WTC11 (cell line): ENCODE measurements at regions not wholly inside any gene's neighbourhood (a gene's known extent, or its start where the extent isn't known, plus 50 kb on each side); places are given as distances from the start of the nearest gene placed in this dataset.

Experiments
- ATAC-seq: fragments of 200-7000 bp; cut with Tn5 transposase; 2 replicates; pipeline ENCODE4 v1.10.0; 2021; ENCODE audit warnings: mild to moderate bottlenecking, moderate library complexity
- CTCF ChIA-PET: fragments of 300-600 bp; sonication (Branson Sonifier 250); formaldehyde crosslinking; loops from one replicate; lab custom pipeline; 2021; ENCODE audit warnings: antibody characterized with exemption; lab: Charles Lee
- POLR2A ChIA-PET: fragments of 350-600 bp; sonication (Branson Sonifier 250); formaldehyde crosslinking; loops from one replicate; lab custom pipeline; 2021; ENCODE audit warnings: antibody characterized with exemption; lab: Charles Lee
- DNase-seq: peaks from one replicate; pipeline ENCODE4 v3.0.0; 2021; ENCODE audit warnings: low spot score
- H3K27ac Mint-ChIP-seq: 2 replicates; pipeline ENCODE4 v1.8.0; 2021; ENCODE audit warnings: mixed read lengths
- H3K27me3 Mint-ChIP-seq: 2 replicates; pipeline ENCODE4 v1.8.0; 2021; ENCODE audit warnings: low read depth, mild to moderate bottlenecking, moderate library complexity, mixed read lengths
- H3K36me3 Mint-ChIP-seq: 2 replicates; pipeline ENCODE4 v1.8.0; 2021; ENCODE audit warnings: mixed read lengths
- H3K4me1 Mint-ChIP-seq: 2 replicates; pipeline ENCODE4 v1.8.0; 2022; ENCODE audit warnings: mixed read lengths
- H3K4me3 Mint-ChIP-seq: 2 replicates; pipeline ENCODE4 v1.8.0; 2021; ENCODE audit warnings: mild to moderate bottlenecking, moderate library complexity, mixed read lengths
- H3K9me3 Mint-ChIP-seq: 2 replicates; pipeline ENCODE4 v1.8.0; 2021; ENCODE audit warnings: mixed read lengths
- GTF2I ChIP-seq: fragments of 250-450 bp; sonication (Bioruptor Pico); conservative IDR thresholded peaks from 2 replicates; pipeline ENCODE4 v1.4.0; 2021; ENCODE audit warnings: mild to moderate bottlenecking
- IRF2 ChIP-seq: sonication (generic); formaldehyde crosslinking; IDR thresholded peaks from 2 replicates; pipeline ENCODE4 v1.8.0; 2022; ENCODE audit warnings: low read depth, missing genetic modification reagents, borderline replicate concordance
- NFATC4 ChIP-seq: fragments of 250-450 bp; sonication (Bioruptor Pico); IDR thresholded peaks from 2 replicates; pipeline ENCODE4 v1.9.0; 2021; ENCODE audit warnings: mild to moderate bottlenecking
- NFE2L1 ChIP-seq: sonication (generic); formaldehyde crosslinking; IDR thresholded peaks from 2 replicates; pipeline ENCODE4 v1.8.1; 2023; ENCODE audit warnings: missing genetic modification reagents
- NR2C2 ChIP-seq: sonication (generic); formaldehyde crosslinking; IDR thresholded peaks from 2 replicates; pipeline ENCODE4 v1.8.0; 2022; ENCODE audit warnings: mild to moderate bottlenecking, missing genetic modification reagents
- SMAD3 ChIP-seq: sonication (generic); formaldehyde crosslinking; IDR thresholded peaks from 2 replicates; pipeline ENCODE4 v1.8.0; 2022; ENCODE audit warnings: missing genetic modification reagents, mild to moderate bottlenecking, borderline replicate concordance
- SOX15 ChIP-seq: fragments of 250-450 bp; sonication (Bioruptor Pico); IDR thresholded peaks from 2 replicates; pipeline ENCODE4 v1.9.0; 2021; ENCODE audit warnings: mild to moderate bottlenecking
- TCF7 ChIP-seq: sonication (generic); formaldehyde crosslinking; IDR thresholded peaks from 2 replicates; pipeline ENCODE4 v1.8.0; 2022; ENCODE audit warnings: mild to moderate bottlenecking, low read depth, missing genetic modification reagents, moderate library complexity
- ZBTB21 ChIP-seq: sonication (generic); formaldehyde crosslinking; IDR thresholded peaks from 2 replicates; pipeline ENCODE4 v1.8.1; 2023; ENCODE audit warnings: mild to moderate bottlenecking, missing genetic modification reagents, borderline replicate concordance
- ZNF317 ChIP-seq: sonication (generic); formaldehyde crosslinking; IDR thresholded peaks from 2 replicates; pipeline ENCODE4 v1.8.1; 2023; ENCODE audit warnings: low read depth, mild to moderate bottlenecking, moderate library complexity, missing genetic modification reagents, borderline replicate concordance
- ZNF423 ChIP-seq: fragments of 250-450 bp; sonication (Bioruptor Pico); IDR thresholded peaks from 2 replicates; pipeline ENCODE4 v2.1.2; 2022; ENCODE audit warnings: mild to moderate bottlenecking, moderate library complexity
- TF ChIP-seq, protein P1 (sequence below): sonication (generic); formaldehyde crosslinking; conservative IDR thresholded peaks from 2 replicates; pipeline ENCODE4 v1.8.1; 2023; ENCODE audit warnings: mild to moderate bottlenecking, low read depth, missing genetic modification reagents, moderate library complexity
- TF ChIP-seq, protein P2 (sequence below): sonication (generic); formaldehyde crosslinking; IDR thresholded peaks from 2 replicates; pipeline ENCODE4 v1.8.1; 2023; ENCODE audit warnings: mild to moderate bottlenecking, missing genetic modification reagents, borderline replicate concordance
- TF ChIP-seq, protein P3 (sequence below): sonication (generic); formaldehyde crosslinking; IDR thresholded peaks from 2 replicates; pipeline ENCODE4 v1.8.0; 2022; ENCODE audit warnings: mild to moderate bottlenecking, missing genetic modification reagents
- TF ChIP-seq, protein P4 (sequence below): fragments of 250-450 bp; sonication (Bioruptor Pico); conservative IDR thresholded peaks from 2 replicates; pipeline ENCODE4 v1.9.0; 2021; ENCODE audit warnings: mild to moderate bottlenecking
- TF ChIP-seq, protein P5 (sequence below): sonication (generic); formaldehyde crosslinking; IDR thresholded peaks from 2 replicates; pipeline ENCODE4 v1.8.1; 2022; ENCODE audit warnings: missing genetic modification reagents, borderline replicate concordance
- TF ChIP-seq, protein P6 (sequence below): sonication (generic); formaldehyde crosslinking; IDR thresholded peaks from 2 replicates; pipeline ENCODE4 v1.8.1; 2023; ENCODE audit warnings: mild to moderate bottlenecking, moderate library complexity, missing genetic modification reagents
- TF ChIP-seq, protein P7 (sequence below): fragments of 200-600 bp; IDR thresholded peaks from 2 replicates; pipeline ENCODE4 v1.8.0; 2022; ENCODE audit warnings: antibody characterized with exemption

DNA sequence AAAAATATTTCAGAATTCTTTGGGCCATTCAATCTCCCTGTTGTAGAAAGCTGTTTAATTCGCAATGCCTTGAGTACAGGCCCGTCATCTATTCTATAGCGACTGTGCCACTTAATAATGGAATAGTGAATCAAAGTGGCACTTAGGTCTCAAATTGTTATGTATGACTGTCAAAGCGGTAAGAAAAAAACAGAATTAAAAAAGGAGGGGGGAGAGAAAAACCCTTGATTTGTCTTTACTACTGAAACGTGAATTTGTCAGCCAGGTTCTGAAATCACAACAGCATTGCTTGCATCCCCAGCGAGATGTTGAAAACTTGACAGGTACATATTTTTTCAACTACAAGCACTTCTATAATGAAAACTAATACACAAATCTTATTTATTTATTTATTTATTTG lies 320.9 kb downstream of the TFEC start:
- Mint-ChIP-seq H3K27me3 (no peaks in the 10 kb centered on the region), H3K4me3 (no peak overlapping the region), H3K27ac (no peak overlapping the region), H3K4me1 (no peaks in the 10 kb centered on the region), H3K9me3 (no peaks in the 10 kb centered on the region), H3K36me3 (no peaks in the 10 kb centered on the region)
- no peak for DNase-seq
- ATAC-seq: no peak
- CTCF ChIA-PET: interaction anchor here (1.2 kb wide), 1 partner anchor 142 kb away, joined by 4 read pairs; no protein-coding TSS in a partner anchor
- POLR2A ChIA-PET: no interaction called here
- TF ChIP-seq, protein P1, sequence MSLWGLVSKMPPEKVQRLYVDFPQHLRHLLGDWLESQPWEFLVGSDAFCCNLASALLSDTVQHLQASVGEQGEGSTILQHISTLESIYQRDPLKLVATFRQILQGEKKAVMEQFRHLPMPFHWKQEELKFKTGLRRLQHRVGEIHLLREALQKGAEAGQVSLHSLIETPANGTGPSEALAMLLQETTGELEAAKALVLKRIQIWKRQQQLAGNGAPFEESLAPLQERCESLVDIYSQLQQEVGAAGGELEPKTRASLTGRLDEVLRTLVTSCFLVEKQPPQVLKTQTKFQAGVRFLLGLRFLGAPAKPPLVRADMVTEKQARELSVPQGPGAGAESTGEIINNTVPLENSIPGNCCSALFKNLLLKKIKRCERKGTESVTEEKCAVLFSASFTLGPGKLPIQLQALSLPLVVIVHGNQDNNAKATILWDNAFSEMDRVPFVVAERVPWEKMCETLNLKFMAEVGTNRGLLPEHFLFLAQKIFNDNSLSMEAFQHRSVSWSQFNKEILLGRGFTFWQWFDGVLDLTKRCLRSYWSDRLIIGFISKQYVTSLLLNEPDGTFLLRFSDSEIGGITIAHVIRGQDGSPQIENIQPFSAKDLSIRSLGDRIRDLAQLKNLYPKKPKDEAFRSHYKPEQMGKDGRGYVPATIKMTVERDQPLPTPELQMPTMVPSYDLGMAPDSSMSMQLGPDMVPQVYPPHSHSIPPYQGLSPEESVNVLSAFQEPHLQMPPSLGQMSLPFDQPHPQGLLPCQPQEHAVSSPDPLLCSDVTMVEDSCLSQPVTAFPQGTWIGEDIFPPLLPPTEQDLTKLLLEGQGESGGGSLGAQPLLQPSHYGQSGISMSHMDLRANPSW (CRISPR knock-in tag): no peak
- no peak for TF ChIP-seq SOX15 (CRISPR knock-in tag)
- TF ChIP-seq, protein P2, sequence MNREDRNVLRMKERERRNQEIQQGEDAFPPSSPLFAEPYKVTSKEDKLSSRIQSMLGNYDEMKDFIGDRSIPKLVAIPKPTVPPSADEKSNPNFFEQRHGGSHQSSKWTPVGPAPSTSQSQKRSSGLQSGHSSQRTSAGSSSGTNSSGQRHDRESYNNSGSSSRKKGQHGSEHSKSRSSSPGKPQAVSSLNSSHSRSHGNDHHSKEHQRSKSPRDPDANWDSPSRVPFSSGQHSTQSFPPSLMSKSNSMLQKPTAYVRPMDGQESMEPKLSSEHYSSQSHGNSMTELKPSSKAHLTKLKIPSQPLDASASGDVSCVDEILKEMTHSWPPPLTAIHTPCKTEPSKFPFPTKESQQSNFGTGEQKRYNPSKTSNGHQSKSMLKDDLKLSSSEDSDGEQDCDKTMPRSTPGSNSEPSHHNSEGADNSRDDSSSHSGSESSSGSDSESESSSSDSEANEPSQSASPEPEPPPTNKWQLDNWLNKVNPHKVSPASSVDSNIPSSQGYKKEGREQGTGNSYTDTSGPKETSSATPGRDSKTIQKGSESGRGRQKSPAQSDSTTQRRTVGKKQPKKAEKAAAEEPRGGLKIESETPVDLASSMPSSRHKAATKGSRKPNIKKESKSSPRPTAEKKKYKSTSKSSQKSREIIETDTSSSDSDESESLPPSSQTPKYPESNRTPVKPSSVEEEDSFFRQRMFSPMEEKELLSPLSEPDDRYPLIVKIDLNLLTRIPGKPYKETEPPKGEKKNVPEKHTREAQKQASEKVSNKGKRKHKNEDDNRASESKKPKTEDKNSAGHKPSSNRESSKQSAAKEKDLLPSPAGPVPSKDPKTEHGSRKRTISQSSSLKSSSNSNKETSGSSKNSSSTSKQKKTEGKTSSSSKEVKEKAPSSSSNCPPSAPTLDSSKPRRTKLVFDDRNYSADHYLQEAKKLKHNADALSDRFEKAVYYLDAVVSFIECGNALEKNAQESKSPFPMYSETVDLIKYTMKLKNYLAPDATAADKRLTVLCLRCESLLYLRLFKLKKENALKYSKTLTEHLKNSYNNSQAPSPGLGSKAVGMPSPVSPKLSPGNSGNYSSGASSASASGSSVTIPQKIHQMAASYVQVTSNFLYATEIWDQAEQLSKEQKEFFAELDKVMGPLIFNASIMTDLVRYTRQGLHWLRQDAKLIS (CRISPR knock-in tag): no peak
- TF ChIP-seq GTF2I (CRISPR knock-in tag): no peak
- TF ChIP-seq, protein P3, sequence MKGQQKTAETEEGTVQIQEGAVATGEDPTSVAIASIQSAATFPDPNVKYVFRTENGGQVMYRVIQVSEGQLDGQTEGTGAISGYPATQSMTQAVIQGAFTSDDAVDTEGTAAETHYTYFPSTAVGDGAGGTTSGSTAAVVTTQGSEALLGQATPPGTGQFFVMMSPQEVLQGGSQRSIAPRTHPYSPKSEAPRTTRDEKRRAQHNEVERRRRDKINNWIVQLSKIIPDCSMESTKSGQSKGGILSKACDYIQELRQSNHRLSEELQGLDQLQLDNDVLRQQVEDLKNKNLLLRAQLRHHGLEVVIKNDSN (CRISPR knock-in tag): no peak
- no peak for TF ChIP-seq ZBTB21 (CRISPR knock-in tag)
- TF ChIP-seq, protein P4, sequence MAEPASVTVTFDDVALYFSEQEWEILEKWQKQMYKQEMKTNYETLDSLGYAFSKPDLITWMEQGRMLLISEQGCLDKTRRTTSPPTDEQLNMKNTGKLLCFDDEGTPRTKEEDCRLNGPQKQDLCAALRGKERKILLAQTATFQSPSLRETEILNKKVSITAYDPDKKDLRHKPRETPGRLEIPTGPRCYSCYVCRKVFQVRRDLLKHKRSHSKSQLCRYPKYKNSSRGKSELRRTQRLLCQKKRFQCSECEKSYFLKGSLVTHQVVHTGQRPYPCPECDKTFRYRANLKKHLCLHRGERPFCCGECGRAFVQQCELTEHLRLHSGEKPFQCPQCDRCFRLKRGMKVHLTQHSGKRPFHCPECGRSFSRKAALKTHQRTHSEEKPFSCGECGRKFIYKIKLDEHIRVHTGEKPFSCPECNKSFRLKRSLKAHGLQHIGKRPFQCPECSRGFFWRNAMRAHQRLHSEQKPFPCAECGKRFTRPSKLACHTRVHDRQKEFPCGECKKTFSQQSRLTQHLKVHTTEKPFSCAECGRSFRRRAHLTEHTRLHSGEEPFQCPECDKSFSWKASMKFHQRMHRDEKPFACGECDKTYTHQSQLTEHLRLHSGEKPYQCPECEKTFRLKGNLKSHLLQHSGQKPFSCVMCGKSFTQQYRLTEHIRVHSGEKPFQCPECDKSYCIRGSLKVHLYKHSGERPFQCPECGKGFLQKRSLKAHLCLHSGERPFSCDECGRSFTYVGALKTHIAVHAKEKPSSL (CRISPR knock-in tag): no peak
- TF ChIP-seq ZNF423 (CRISPR knock-in tag): no peak
- TF ChIP-seq NR2C2 (CRISPR knock-in tag): no peak
- TF ChIP-seq ZNF317 (CRISPR knock-in tag): no peak
- TF ChIP-seq, protein P5, sequence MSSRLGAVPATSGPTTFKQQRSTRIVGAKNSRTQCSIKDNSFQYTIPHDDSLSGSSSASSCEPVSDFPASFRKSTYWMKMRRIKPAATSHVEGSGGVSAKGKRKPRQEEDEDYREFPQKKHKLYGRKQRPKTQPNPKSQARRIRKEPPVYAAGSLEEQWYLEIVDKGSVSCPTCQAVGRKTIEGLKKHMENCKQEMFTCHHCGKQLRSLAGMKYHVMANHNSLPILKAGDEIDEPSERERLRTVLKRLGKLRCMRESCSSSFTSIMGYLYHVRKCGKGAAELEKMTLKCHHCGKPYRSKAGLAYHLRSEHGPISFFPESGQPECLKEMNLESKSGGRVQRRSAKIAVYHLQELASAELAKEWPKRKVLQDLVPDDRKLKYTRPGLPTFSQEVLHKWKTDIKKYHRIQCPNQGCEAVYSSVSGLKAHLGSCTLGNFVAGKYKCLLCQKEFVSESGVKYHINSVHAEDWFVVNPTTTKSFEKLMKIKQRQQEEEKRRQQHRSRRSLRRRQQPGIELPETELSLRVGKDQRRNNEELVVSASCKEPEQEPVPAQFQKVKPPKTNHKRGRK (CRISPR knock-in tag): no peak

DNA sequence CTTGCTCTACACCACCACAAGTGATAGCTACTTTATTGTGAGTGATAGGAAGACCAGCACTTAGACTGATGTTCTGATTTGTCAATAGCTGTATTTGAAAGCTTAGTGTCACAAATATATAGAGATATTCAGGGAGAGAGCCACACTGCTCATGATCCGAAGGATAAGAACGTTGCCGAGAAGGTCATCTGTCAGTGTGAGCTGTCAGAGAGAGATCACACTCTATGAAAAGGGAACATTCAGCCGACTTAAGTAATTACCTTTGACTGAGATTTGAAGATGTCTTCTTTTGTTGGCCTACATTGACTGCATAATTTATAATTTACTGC lies 322.6 kb downstream of the TFEC start:
- TF ChIP-seq IRF2 (CRISPR knock-in tag) (no peak), SMAD3 (no peak), NFATC4 (CRISPR knock-in tag) (no peak), TCF7 (CRISPR knock-in tag) (no peak), NFE2L1 (CRISPR knock-in tag) (no peak)
- TF ChIP-seq, protein P6, sequence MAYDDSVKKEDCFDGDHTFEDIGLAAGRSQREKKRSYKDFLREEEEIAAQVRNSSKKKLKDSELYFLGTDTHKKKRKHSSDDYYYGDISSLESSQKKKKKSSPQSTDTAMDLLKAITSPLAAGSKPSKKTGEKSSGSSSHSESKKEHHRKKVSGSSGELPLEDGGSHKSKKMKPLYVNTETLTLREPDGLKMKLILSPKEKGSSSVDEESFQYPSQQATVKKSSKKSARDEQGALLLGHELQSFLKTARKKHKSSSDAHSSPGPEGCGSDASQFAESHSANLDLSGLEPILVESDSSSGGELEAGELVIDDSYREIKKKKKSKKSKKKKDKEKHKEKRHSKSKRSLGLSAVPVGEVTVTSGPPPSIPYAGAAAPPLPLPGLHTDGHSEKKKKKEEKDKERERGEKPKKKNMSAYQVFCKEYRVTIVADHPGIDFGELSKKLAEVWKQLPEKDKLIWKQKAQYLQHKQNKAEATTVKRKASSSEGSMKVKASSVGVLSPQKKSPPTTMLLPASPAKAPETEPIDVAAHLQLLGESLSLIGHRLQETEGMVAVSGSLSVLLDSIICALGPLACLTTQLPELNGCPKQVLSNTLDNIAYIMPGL (CRISPR knock-in tag): no peak
- TF ChIP-seq, protein P7, sequence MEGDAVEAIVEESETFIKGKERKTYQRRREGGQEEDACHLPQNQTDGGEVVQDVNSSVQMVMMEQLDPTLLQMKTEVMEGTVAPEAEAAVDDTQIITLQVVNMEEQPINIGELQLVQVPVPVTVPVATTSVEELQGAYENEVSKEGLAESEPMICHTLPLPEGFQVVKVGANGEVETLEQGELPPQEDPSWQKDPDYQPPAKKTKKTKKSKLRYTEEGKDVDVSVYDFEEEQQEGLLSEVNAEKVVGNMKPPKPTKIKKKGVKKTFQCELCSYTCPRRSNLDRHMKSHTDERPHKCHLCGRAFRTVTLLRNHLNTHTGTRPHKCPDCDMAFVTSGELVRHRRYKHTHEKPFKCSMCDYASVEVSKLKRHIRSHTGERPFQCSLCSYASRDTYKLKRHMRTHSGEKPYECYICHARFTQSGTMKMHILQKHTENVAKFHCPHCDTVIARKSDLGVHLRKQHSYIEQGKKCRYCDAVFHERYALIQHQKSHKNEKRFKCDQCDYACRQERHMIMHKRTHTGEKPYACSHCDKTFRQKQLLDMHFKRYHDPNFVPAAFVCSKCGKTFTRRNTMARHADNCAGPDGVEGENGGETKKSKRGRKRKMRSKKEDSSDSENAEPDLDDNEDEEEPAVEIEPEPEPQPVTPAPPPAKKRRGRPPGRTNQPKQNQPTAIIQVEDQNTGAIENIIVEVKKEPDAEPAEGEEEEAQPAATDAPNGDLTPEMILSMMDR: no peak
- Mint-ChIP-seq H3K27ac (no peak overlapping the region), H3K36me3 (no peaks in the 10 kb centered on the region), H3K27me3 (no peaks in the 10 kb centered on the region), H3K4me3 (no peak overlapping the region), H3K4me1 (no peaks in the 10 kb centered on the region), H3K9me3 (no peaks in the 10 kb centered on the region)
- DNase-seq: no peak
- ChIA-PET POLR2A (no interaction called here), CTCF (interaction anchor here (1.3 to 2.0 kb wide), 6 partner anchors 8 to 843 kb away, joined by 3 to 9 read pairs (median 6); no protein-coding TSS in a partner anchor)
- ATAC-seq: no peak
